Tibial artery (tissue), 4 donors: ENCODE measurements at regions not wholly inside any gene's neighbourhood (a gene's known extent, or its start where the extent isn't known, plus 50 kb on each side); places are given as distances from the start of the nearest gene placed in this dataset.

ENCODE experiments used
- DNase-seq, 2 donors: peaks; one replicate each; pipeline ENCODE4 v3.0.0-alpha.2; 2019
- H3K27ac ChIP-seq, 2 donors: fragments of 200-600 bp; sonication (generic) in 1 of 2; 1 replicate in 1 of 2; 2 replicates in 1 of 2; pipeline ENCODE4 v1.5.1; 2018 to 2019; ENCODE audit warnings: mild to moderate bottlenecking in 1 of 2
- H3K27me3 ChIP-seq, 2 donors: fragments of 200-600 bp; sonication (generic) in 1 of 2; one replicate each; pipeline versions ENCODE4 v1.5.1 to v1.6.0; 2016 to 2019
- H3K36me3 ChIP-seq, 3 donors: fragments of 200-600 bp; sonication (generic) in 2 of 3; one replicate each; pipeline ENCODE4 v1.5.1; 2016 to 2019; ENCODE audit warnings: mild to moderate bottlenecking in 2 of 3
- H3K4me1 ChIP-seq, 4 donors: fragments of 200-600 bp; sonication (generic) in 2 of 4; 1 replicate in 3 of 4; 2 replicates in 1 of 4; pipeline ENCODE4 v1.5.1; 2016 to 2019
- H3K4me3 ChIP-seq, 2 donors: fragments of 200-600 bp; sonication (generic) in 1 of 2; 1 replicate in 1 of 2; 2 replicates in 1 of 2; pipeline ENCODE4 v1.5.1; 2018 to 2019; ENCODE audit warnings: mild to moderate bottlenecking in 2 of 2
- H3K9me3 ChIP-seq, 3 donors: fragments of 200-600 bp; sonication (generic) in 1 of 3; one replicate each; pipeline ENCODE4 v1.5.1; 2016 to 2019
- intact Hi-C: fragments of 100-400 bp; cut with DNase I; formaldehyde crosslinking; loops from one replicate; pipeline ENCODE4 v1.15.0; 2023; ENCODE audit warnings: low total_unique reads
- TF ChIP-seq, protein P1 (sequence below), 2 experiments: fragments of 200-600 bp in 1 of 2; fragments of 450-650 bp in 1 of 2; IDR thresholded peaks; one replicate each; pipeline ENCODE4 v1.5.1; 2017 to 2019; ENCODE audit warnings: antibody characterized with exemption in 2 of 2, mild to moderate bottlenecking in 1 of 2, moderate library complexity in 1 of 2

DNA sequence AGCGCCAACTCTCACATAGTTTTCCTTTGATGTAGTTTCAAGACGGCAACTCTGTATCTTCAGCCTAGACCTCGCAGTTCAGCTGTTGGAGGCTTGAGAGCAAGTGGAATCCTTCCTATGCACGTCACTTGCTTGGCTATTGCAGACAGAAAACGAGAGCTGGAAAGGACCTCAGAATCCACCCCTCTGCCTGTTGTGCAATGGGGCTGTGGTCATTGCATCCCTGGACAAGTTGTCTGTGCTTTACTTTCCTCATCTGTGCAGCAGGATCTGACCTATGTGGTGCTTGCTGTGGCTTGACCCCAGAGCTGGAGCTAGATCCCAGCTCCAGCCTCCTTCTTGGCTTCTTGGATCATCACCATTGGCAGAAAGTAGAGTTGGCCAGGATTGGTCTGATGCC, 50.0 kb upstream of the IGSF21 start:
- intact Hi-C loops = no loop called here
- DNase-seq = no peak
- Histone ChIP-seq H3K4me1 (no peaks in the 10 kb centered on the region), H3K9me3 (no peaks in the 10 kb centered on the region), H3K27me3 (peaks cover 0 to 78% of the 10 kb centered on the region in 2 donors), H3K4me3 (no peak overlapping the region), H3K27ac (no peak overlapping the region), H3K36me3 (no peaks in the 10 kb centered on the region)
- TF ChIP-seq, protein P1, sequence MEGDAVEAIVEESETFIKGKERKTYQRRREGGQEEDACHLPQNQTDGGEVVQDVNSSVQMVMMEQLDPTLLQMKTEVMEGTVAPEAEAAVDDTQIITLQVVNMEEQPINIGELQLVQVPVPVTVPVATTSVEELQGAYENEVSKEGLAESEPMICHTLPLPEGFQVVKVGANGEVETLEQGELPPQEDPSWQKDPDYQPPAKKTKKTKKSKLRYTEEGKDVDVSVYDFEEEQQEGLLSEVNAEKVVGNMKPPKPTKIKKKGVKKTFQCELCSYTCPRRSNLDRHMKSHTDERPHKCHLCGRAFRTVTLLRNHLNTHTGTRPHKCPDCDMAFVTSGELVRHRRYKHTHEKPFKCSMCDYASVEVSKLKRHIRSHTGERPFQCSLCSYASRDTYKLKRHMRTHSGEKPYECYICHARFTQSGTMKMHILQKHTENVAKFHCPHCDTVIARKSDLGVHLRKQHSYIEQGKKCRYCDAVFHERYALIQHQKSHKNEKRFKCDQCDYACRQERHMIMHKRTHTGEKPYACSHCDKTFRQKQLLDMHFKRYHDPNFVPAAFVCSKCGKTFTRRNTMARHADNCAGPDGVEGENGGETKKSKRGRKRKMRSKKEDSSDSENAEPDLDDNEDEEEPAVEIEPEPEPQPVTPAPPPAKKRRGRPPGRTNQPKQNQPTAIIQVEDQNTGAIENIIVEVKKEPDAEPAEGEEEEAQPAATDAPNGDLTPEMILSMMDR (IDR thresholded peaks at IDR 0.05) = no peak
